Naive thymus-derived CD8-positive, alpha-beta T cell (primary cell): ENCODE measurements at regions not wholly inside any gene's neighbourhood (a gene's known extent, or its start where the extent isn't known, plus 50 kb on each side); places are given as distances from the start of the nearest gene placed in this dataset.

ENCODE experiments used
- ATAC-seq, 2 donors: fragments of 150-1000 bp; cut with Tn5 transposase in 1 of 2; sonication (Bioruptor Pico), chemical (Tn5 transposase) in 1 of 2; 1 replicate in 1 of 2; 2 replicates in 1 of 2; pipeline ENCODE4 v1.10.0; 2021; ENCODE audit warnings: mild to moderate bottlenecking in 2 of 2, moderate library complexity in 2 of 2
- POLR2A ChIA-PET: fragments of 350-600 bp; sonication (Branson Sonifier 250); formaldehyde crosslinking; loops from one replicate; lab custom pipeline; 2021; ENCODE audit warnings: antibody characterized with exemption; lab: Charles Lee
- DNase-seq, 10 donors: peaks; one replicate each; pipeline versions ENCODE4 v3.0.0 to v3.0.0-alpha.2; 2020 to 2022
- H3K27ac Mint-ChIP-seq, 10 donors: one replicate each; pipeline ENCODE4 v1.8.0; 2020 to 2022; ENCODE audit warnings: mild to moderate bottlenecking in 10 of 10, mixed read lengths in 10 of 10, moderate library complexity in 4 of 10, inconsistent platforms in 1 of 10
- H3K27me3 Mint-ChIP-seq, 5 donors: one replicate each; pipeline ENCODE4 v1.8.0; 2021 to 2022; ENCODE audit warnings: mixed read lengths in 5 of 5
- H3K36me3 Mint-ChIP-seq, 3 donors: one replicate each; pipeline ENCODE4 v1.8.0; 2020 to 2022; ENCODE audit warnings: mixed read lengths in 3 of 3, mild to moderate bottlenecking in 2 of 3, inconsistent platforms in 1 of 3
- H3K4me1 Mint-ChIP-seq, 4 donors: one replicate each; pipeline ENCODE4 v1.8.0; 2021 to 2022; ENCODE audit warnings: mixed read lengths in 4 of 4
- H3K4me3 Mint-ChIP-seq, 10 donors: one replicate each; pipeline ENCODE4 v1.8.0; 2020 to 2022; ENCODE audit warnings: mild to moderate bottlenecking in 10 of 10, mixed read lengths in 10 of 10, moderate library complexity in 6 of 10, inconsistent platforms in 1 of 10
- H3K9me3 Mint-ChIP-seq, 9 donors: one replicate each; pipeline ENCODE4 v1.8.0; 2020 to 2022; ENCODE audit warnings: mixed read lengths in 9 of 9, mild to moderate bottlenecking in 3 of 9, inconsistent platforms in 1 of 9, moderate library complexity in 1 of 9

GRCh38 chr5:175309218-175309810, 134.7 kb downstream of the DRD1 start:
- POLR2A ChIA-PET = no interaction called here

DNA sequence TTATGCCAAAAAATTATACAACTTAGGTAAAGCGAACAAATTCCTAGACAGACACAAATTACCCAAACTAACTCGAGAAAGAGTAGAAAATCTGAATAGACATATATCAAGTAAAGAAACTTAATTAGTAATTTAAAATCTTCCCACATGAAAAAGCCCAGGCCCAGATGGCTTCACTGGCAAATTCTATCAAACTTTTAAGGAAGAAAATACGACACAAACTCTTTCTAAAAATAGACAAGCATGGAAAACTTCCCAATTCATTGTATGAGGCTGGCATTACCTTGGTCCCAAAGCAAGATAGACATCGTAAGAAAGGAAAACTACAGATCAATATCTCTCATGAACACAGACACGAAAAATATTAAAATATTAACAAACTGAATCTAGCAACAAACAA, 135.3 kb downstream of the DRD1 start:
- ATAC-seq (no peak), DNase-seq (no peak)
- H3K4me3 Mint-ChIP-seq = no peak overlapping the region
- peaks cover 0 to 15% (median 0%) of the 10 kb centered on the region in 3 donors for H3K36me3 Mint-ChIP-seq
- POLR2A ChIA-PET = no interaction called here
- no peak overlapping the region for H3K27ac Mint-ChIP-seq
- no peaks in the 10 kb centered on the region for H3K4me1 Mint-ChIP-seq
- H3K9me3 Mint-ChIP-seq = peaks cover 5 to 18% (median 15%) of the 10 kb centered on the region in 9 donors
- peaks cover 7 to 24% (median 10%) of the 10 kb centered on the region in 5 donors for H3K27me3 Mint-ChIP-seq

More at GRCh38 chr5:175309218-175309810, 134.7 kb downstream of the DRD1 start:
- Mint-ChIP-seq H3K27me3 (peaks cover 10 to 23% (median 11%) of the 10 kb centered on the region in 5 donors), H3K36me3 (peaks cover 0 to 8% (median 0%) of the 10 kb centered on the region in 3 donors), H3K9me3 (peaks cover 4 to 12% (median 9%) of the 10 kb centered on the region in 9 donors), H3K4me3 (no peak overlapping the region), H3K4me1 (no peaks in the 10 kb centered on the region), H3K27ac (no peak overlapping the region)
- DNase-seq (no peak), ATAC-seq (no peak)

GRCh38 chr5:175306381-175306780, 137.6 kb downstream of the DRD1 start:
- POLR2A ChIA-PET = no interaction called here
- H3K4me1 Mint-ChIP-seq = no peaks in the 10 kb centered on the region
- H3K27me3 Mint-ChIP-seq = peaks cover 5 to 32% (median 11%) of the 10 kb centered on the region in 5 donors
- H3K36me3 Mint-ChIP-seq = peaks cover 0 to 19% (median 0%) of the 10 kb centered on the region in 3 donors
- H3K27ac Mint-ChIP-seq = no peak overlapping the region
- ATAC-seq (no peak), DNase-seq (no peak)
- no peak overlapping the region for H3K4me3 Mint-ChIP-seq
- H3K9me3 Mint-ChIP-seq = peaks cover 6 to 27% (median 15%) of the 10 kb centered on the region in 9 donors

- Mint-ChIP-seq H3K4me3 (no peak overlapping the region), H3K36me3 (peaks cover 0 to 19% (median 0%) of the 10 kb centered on the region in 3 donors), H3K4me1 (no peaks in the 10 kb centered on the region), H3K27ac (no peak overlapping the region), H3K9me3 (peaks cover 6 to 27% (median 15%) of the 10 kb centered on the region in 9 donors), H3K27me3 (peaks cover 5 to 35% (median 8%) of the 10 kb centered on the region in 5 donors)
- ATAC-seq = no peak
- no peak for DNase-seq
- POLR2A ChIA-PET = no interaction called here
Observed at GRCh38 chr5:175305251-175305650, 138.7 kb downstream of the DRD1 start.

GRCh38 chr5:175290379-175290778, 153.6 kb downstream of the DRD1 start:
- no peak overlapping the region for H3K4me3 Mint-ChIP-seq
- no peak overlapping the region for H3K27ac Mint-ChIP-seq
- DNase-seq (no peak), ATAC-seq (no peak)
- POLR2A ChIA-PET = no interaction called here
- no peaks in the 10 kb centered on the region for H3K4me1 Mint-ChIP-seq
- peaks cover 3 to 17% (median 10%) of the 10 kb centered on the region in 9 donors for H3K9me3 Mint-ChIP-seq
- peaks cover 9 to 54% (median 20%) of the 10 kb centered on the region in 5 donors for H3K27me3 Mint-ChIP-seq
- peaks cover 0 to 10% (median 2%) of the 10 kb centered on the region in 3 donors for H3K36me3 Mint-ChIP-seq

DNA sequence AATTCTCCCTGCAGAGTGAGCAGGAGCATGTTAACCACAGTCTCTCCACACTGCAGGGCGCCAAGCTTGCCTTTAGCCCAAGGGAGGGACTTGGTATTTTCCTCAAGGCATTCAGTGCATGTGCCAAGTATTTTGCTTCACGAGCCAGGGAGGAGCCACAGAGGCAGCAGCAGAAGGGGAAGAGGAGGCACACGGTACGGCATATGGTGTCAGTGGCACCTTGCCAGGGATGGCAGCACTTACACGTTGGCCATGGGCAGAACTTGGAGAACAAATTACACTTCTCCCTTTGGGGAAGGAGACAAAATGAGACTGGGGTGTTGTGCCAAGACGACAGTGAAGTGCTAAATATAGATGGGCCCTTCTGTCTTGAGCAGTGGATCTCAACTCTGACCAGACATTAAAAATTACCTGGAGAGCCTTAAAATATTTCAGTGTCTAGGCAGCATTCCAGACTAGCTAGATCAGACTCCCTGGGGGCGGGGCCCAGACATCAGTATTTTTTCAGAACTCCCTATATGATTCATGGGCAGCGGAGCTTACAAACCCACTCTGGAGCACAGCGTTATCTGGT, 155.8 kb downstream of the DRD1 start:
- DNase-seq (no peak), ATAC-seq (no peak)
- peaks cover 11 to 54% (median 26%) of the 10 kb centered on the region in 5 donors for H3K27me3 Mint-ChIP-seq
- POLR2A ChIA-PET = no interaction called here
- peaks cover 0 to 8% (median 0%) of the 10 kb centered on the region in 9 donors for H3K9me3 Mint-ChIP-seq
- no peak overlapping the region for H3K4me3 Mint-ChIP-seq
- H3K36me3 Mint-ChIP-seq = no peaks in the 10 kb centered on the region
- no peaks in the 10 kb centered on the region for H3K4me1 Mint-ChIP-seq
- no peak overlapping the region for H3K27ac Mint-ChIP-seq

DNA sequence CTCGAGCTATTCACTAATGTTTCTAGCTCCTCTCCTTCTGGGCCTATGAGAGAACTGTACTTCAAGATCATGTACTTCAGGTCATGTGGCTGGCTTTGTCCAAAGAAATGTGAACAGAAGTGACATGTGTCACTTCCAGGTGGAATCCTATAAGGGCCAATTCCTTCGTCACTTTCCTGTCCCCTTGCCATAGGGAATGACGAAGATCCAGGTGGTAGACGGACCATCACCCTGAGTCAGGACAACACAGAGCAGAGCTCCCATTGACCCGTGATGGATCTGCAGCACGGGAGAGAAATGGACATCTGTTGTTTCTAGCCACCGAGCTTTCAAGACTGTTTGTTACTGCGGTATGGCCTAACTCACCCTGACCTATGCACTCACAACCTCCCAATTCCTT, 157.0 kb downstream of the DRD1 start:
- POLR2A ChIA-PET = no interaction called here
- ATAC-seq = no peak
- Mint-ChIP-seq H3K36me3 (no peaks in the 10 kb centered on the region), H3K9me3 (peaks cover 0 to 9% (median 0%) of the 10 kb centered on the region in 9 donors), H3K4me3 (no peak overlapping the region), H3K27me3 (peaks cover 13 to 49% (median 24%) of the 10 kb centered on the region in 5 donors), H3K27ac (no peak overlapping the region), H3K4me1 (no peaks in the 10 kb centered on the region)
- no peak for DNase-seq

DNA sequence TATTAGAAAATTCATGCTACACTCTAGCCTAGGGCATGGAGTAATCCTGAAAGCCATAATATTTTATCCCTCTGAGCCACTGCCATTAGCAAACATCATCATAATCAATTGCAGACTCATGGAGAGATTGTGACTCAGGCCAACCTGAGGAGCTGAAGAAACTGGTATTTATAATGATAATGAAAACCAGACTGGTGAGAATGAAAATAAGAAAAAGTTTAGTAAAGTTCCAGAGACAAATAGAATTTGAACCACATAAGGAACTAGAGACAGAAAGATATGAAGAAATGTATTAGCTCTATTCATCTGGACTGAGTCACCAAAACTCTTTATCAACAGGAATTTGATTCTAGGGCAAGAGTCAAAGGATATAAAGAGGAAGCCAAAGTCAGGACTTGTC, 158.7 kb downstream of the DRD1 start:
- no peak overlapping the region for H3K4me3 Mint-ChIP-seq
- POLR2A ChIA-PET = no interaction called here
- DNase-seq (no peak), ATAC-seq (no peak)
- H3K27ac Mint-ChIP-seq = no peak overlapping the region
- no peaks in the 10 kb centered on the region for H3K36me3 Mint-ChIP-seq
- no peaks in the 10 kb centered on the region for H3K4me1 Mint-ChIP-seq
- peaks cover 6 to 40% (median 22%) of the 10 kb centered on the region in 5 donors for H3K27me3 Mint-ChIP-seq
- H3K9me3 Mint-ChIP-seq = peaks cover 0 to 9% (median 0%) of the 10 kb centered on the region in 9 donors

- DNase-seq = no peak
- POLR2A ChIA-PET = no interaction called here
- H3K9me3 Mint-ChIP-seq = peaks cover 0 to 9% (median 0%) of the 10 kb centered on the region in 9 donors
- H3K27me3 Mint-ChIP-seq = peaks cover 6 to 40% (median 20%) of the 10 kb centered on the region in 5 donors
- no peaks in the 10 kb centered on the region for H3K4me1 Mint-ChIP-seq
- H3K36me3 Mint-ChIP-seq = no peaks in the 10 kb centered on the region
- no peak overlapping the region for H3K27ac Mint-ChIP-seq
- no peak for ATAC-seq
- H3K4me3 Mint-ChIP-seq = no peak overlapping the region
Observed at GRCh38 chr5:175284806-175285205, 159.2 kb downstream of the DRD1 start.

DNA sequence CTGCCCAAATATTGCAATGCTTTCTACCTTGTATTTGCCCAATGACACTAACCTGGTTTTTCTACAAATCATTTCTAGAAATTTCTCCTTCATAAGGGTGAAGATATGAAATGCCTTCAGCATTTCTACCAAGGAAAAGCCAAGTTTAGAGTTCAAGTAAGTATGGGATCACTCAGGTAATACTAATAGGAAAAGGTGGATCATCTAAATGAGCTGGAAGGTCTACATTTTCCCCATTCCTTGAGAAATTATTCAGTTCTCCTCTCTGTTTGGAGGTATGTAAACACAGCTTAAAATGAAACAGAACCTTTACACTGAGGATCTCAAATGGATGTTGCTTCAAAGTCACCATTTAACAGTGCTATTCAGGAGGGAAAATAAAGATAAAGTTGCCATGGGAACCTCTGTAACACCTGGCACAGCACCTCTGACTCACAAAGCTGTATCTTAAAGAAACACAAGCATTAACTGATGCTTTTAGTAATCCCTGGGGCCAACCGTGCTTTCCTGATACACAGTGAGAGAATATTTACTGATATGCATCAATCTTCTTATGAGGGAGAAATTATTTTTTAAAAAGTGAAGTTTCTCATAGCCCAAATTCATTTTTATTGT, 161.3 kb downstream of the DRD1 start:
- H3K9me3 Mint-ChIP-seq = peaks cover 0 to 9% (median 0%) of the 10 kb centered on the region in 9 donors
- ATAC-seq = no peak

GRCh38 chr5:175281714-175282113, 162.3 kb downstream of the DRD1 start:
- Mint-ChIP-seq H3K4me1 (no peaks in the 10 kb centered on the region), H3K36me3 (no peaks in the 10 kb centered on the region), H3K27ac (no peak overlapping the region), H3K9me3 (peaks cover 0 to 9% (median 0%) of the 10 kb centered on the region in 9 donors), H3K27me3 (peaks cover 6 to 39% (median 17%) of the 10 kb centered on the region in 5 donors), H3K4me3 (no peak overlapping the region)
- ATAC-seq = no peak
- DNase-seq = no peak
- POLR2A ChIA-PET = no interaction called here

More for the DNA sequence above, 161.3 kb downstream of the DRD1 start:
- H3K4me3 Mint-ChIP-seq = no peak overlapping the region
- H3K27me3 Mint-ChIP-seq = peaks cover 9 to 44% (median 18%) of the 10 kb centered on the region in 5 donors
- no peaks in the 10 kb centered on the region for H3K4me1 Mint-ChIP-seq
- no peak overlapping the region for H3K27ac Mint-ChIP-seq
- no peaks in the 10 kb centered on the region for H3K36me3 Mint-ChIP-seq
- POLR2A ChIA-PET = no interaction called here
- no peak for DNase-seq

- Mint-ChIP-seq H3K27me3 (peaks cover 6 to 36% (median 17%) of the 10 kb centered on the region in 5 donors), H3K36me3 (no peaks in the 10 kb centered on the region), H3K4me1 (no peaks in the 10 kb centered on the region), H3K27ac (no peak overlapping the region), H3K9me3 (peaks cover 0 to 9% (median 0%) of the 10 kb centered on the region in 9 donors), H3K4me3 (no peak overlapping the region)
- POLR2A ChIA-PET = no interaction called here
- ATAC-seq (no peak), DNase-seq (no peak)
Observed at GRCh38 chr5:175281257-175281656, 162.7 kb downstream of the DRD1 start.

DNA sequence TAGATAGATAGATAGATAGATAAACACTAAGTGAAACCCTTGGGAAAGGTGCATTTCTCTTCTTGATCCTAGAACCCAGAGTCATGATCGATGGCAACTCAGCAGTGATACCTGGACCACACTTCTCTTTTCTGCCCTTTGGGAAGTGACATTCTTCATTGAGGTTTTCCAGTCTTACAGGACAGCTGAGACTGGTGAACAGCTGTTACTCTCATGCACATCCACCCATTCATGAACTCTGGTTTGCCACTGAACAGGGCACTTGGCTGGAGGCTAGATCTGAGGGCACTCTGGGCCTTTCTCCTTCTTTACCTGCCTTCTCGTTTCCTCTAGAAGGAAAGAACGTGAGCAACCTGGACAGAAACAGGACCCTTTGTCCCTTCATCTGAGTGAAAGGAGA, 164.5 kb downstream of the DRD1 start:
- Mint-ChIP-seq H3K9me3 (peaks cover 0 to 9% (median 0%) of the 10 kb centered on the region in 9 donors), H3K27me3 (peaks cover 6 to 38% (median 14%) of the 10 kb centered on the region in 5 donors), H3K4me3 (no peak overlapping the region), H3K4me1 (no peaks in the 10 kb centered on the region), H3K36me3 (no peaks in the 10 kb centered on the region), H3K27ac (no peak overlapping the region)
- DNase-seq (no peak), ATAC-seq (no peak)
- POLR2A ChIA-PET = no interaction called here
